HepG2 (cell line): ENCODE measurements at regions not wholly inside any gene's neighbourhood (a gene's known extent, or its start where the extent isn't known, plus 50 kb on each side); places are given as distances from the start of the nearest gene placed in this dataset.

Experiments
- ATAC-seq: fragments of 200-7000 bp; cut with Tn5 transposase; 3 replicates; pipeline ENCODE4 v1.9.1; 2020; ENCODE audit warnings: mild to moderate bottlenecking, moderate library complexity
- BruUV-seq: library from RNA; stranded (reverse); fragments of 400-500 nt; replicated peaks from 2 replicates; lab custom pipeline; 2021; lab: Mats Ljungman, UMichigan
- CTCF ChIA-PET: fragments of 300-600 bp; formaldehyde crosslinking; extraction: SDS; loops from one replicate; lab custom pipeline; 2021; ENCODE audit warnings: low total read pairs, inconsistent platforms, low intra/inter-chr PET ratio; lab: Yijun Ruan, JAX
- POLR2A ChIA-PET: fragments of 350-600 bp; sonication (Branson Sonifier 250); formaldehyde crosslinking; loops from one replicate; lab custom pipeline; 2020; ENCODE audit warnings: antibody characterized with exemption, inconsistent platforms; lab: Yijun Ruan, JAX
- DNase-seq: peaks from one replicate; pipeline ENCODE4 v3.0.0-alpha.2; 2015; ENCODE audit warnings: low spot score
- FAIRE-seq: peaks from 3 replicates; lab custom pipeline; 2011; peaks lifted over from hg19 to GRCh38; lab: Jason Lieb, UNC
- H2AFZ ChIP-seq: one replicate; pipeline ENCODE4 v1.6.1; 2011; ENCODE audit warnings: low read length, inconsistent platforms
- H3K27ac ChIP-seq: fragments of 300-600 bp; 3 replicates; pipeline ENCODE4 v1.8.0; 2011; ENCODE audit warnings: mixed run types, mild to moderate bottlenecking, mixed read lengths, low read length, inconsistent platforms; ENCODE audit not compliant: insufficient read depth; ENCODE audit errors: extremely low read length
- H3K27me3 ChIP-seq, 2 experiments: fragments of 200-600 bp in 1 of 2; 2 replicates in 1 of 2; 3 replicates in 1 of 2; pipeline versions ENCODE4 v1.6.0 to v1.8.0; 2011; ENCODE audit warnings: low read length in 2 of 2, mild to moderate bottlenecking in 2 of 2, moderate library complexity in 2 of 2, inconsistent platforms in 1 of 2; ENCODE audit not compliant: insufficient read depth in 2 of 2, control insufficient read depth in 1 of 2
- H3K36me3 ChIP-seq, 2 experiments: fragments of 200-600 bp in 1 of 2; replicated peaks in 1 of 2; 2 replicates in 1 of 2; 3 replicates in 1 of 2; pipeline versions ENCODE4 v1.5.1 to v1.8.0; 2011; ENCODE audit warnings: low read length in 2 of 2, inconsistent platforms in 1 of 2; ENCODE audit not compliant: insufficient read depth in 2 of 2, control insufficient read depth in 1 of 2
- H3K4me1 ChIP-seq: 2 replicates; pipeline ENCODE4 v1.5.1; 2012; ENCODE audit warnings: low read length, inconsistent platforms; ENCODE audit not compliant: insufficient read depth
- H3K4me2 ChIP-seq: 2 replicates; pipeline ENCODE4 v1.6.0; 2011; ENCODE audit warnings: low read depth, low read length, inconsistent platforms
- H3K4me3 ChIP-seq, 3 experiments: fragments of 200-600 bp in 1 of 3; sonication (generic), shearing (Covaris generic) in 1 of 3; replicated peaks in 1 of 3; 2 replicates each; pipeline ENCODE4 v1.5.1; 2011 to 2016; ENCODE audit warnings: low read length in 3 of 3, inconsistent platforms in 2 of 3, low read depth in 2 of 3, mild to moderate bottlenecking in 2 of 3, control low read depth in 1 of 3, mixed read lengths in 1 of 3; ENCODE audit not compliant: insufficient read depth in 1 of 3
- H3K79me2 ChIP-seq: one replicate; pipeline ENCODE4 v1.6.1; 2011; ENCODE audit warnings: low read length, inconsistent platforms; ENCODE audit not compliant: insufficient read depth
- H3K9ac ChIP-seq: 2 replicates; pipeline ENCODE4 v1.6.0; 2011; ENCODE audit warnings: mild to moderate bottlenecking, low read depth, low read length, inconsistent platforms; ENCODE audit not compliant: insufficient read depth
- H3K9me3 ChIP-seq: 2 replicates; pipeline ENCODE4 v1.5.1; 2012; ENCODE audit warnings: mild to moderate bottlenecking, low read length
- H4K20me1 ChIP-seq: 2 replicates; pipeline ENCODE4 v1.6.0; 2011; ENCODE audit warnings: inconsistent platforms, mild to moderate bottlenecking, low read length, moderate library complexity; ENCODE audit not compliant: insufficient read depth
- ATF5 ChIP-seq: sonication (generic); formaldehyde crosslinking; IDR thresholded peaks from 2 replicates; pipeline ENCODE4 v1.4.0; 2020; ENCODE audit warnings: mild to moderate bottlenecking, low read depth, missing genetic modification reagents
- GABPB1 ChIP-seq: IDR thresholded peaks from 2 replicates; pipeline ENCODE4 v1.6.1; 2016; ENCODE audit warnings: mild to moderate bottlenecking, missing genetic modification reagents, moderate library complexity, missing compliant biosample characterization
- HDAC1 ChIP-seq: sonication (generic); formaldehyde crosslinking; IDR thresholded peaks from 2 replicates; pipeline ENCODE4 v1.5.1; 2020; ENCODE audit warnings: mild to moderate bottlenecking, missing genetic modification reagents
- HOXA3 ChIP-seq: sonication (generic); formaldehyde crosslinking; IDR thresholded peaks from 2 replicates; pipeline ENCODE4 v1.5.0; 2020; ENCODE audit warnings: missing genetic modification reagents
- IKZF4 ChIP-seq: sonication (generic); formaldehyde crosslinking; IDR thresholded peaks from 2 replicates; pipeline ENCODE4 v1.5.1; 2020; ENCODE audit warnings: borderline replicate concordance, mild to moderate bottlenecking, low read depth, missing genetic modification reagents; ENCODE audit errors: not compliant biosample characterization
- KDM5B ChIP-seq: sonication (generic); formaldehyde crosslinking; IDR thresholded peaks from 2 replicates; pipeline ENCODE4 v1.4.0; 2020; ENCODE audit warnings: missing genetic modification reagents, mild to moderate bottlenecking, borderline replicate concordance
- SOX6 ChIP-seq, 2 experiments: fragments of 450-650 bp in 1 of 2; sonication (generic) in 1 of 2; formaldehyde crosslinking in 1 of 2; IDR thresholded peaks; 2 replicates each; pipeline versions ENCODE4 v1.4.0 to v1.6.1; 2017 to 2020; ENCODE audit warnings: antibody characterized with exemption in 1 of 2, mild to moderate bottlenecking in 1 of 2, missing genetic modification reagents in 1 of 2
- TFAP4 ChIP-seq: sonication (generic); IDR thresholded peaks from 2 replicates; pipeline ENCODE4 v1.6.1; 2016; ENCODE audit warnings: low read depth, borderline replicate concordance
- TFDP2 ChIP-seq: sonication (generic); formaldehyde crosslinking; IDR thresholded peaks from 2 replicates; pipeline ENCODE4 v1.4.0; 2020; ENCODE audit warnings: missing genetic modification reagents
- TRAFD1 ChIP-seq: sonication (generic); formaldehyde crosslinking; IDR thresholded peaks from 2 replicates; pipeline ENCODE4 v1.5.1; 2020; ENCODE audit warnings: missing genetic modification reagents, mild to moderate bottlenecking, borderline replicate concordance
- ZBTB43 ChIP-seq: sonication (generic); formaldehyde crosslinking; conservative IDR thresholded peaks from 2 replicates; pipeline ENCODE4 v1.4.0; 2020; ENCODE audit warnings: missing genetic modification reagents
- ZNF274 ChIP-seq: sonication (generic); formaldehyde crosslinking; IDR thresholded peaks from 2 replicates; pipeline ENCODE4 v1.5.1; 2020; ENCODE audit warnings: mild to moderate bottlenecking, missing genetic modification reagents
- ZNF512 ChIP-seq: sonication (generic); formaldehyde crosslinking; IDR thresholded peaks from 2 replicates; pipeline ENCODE4 v1.4.0; 2020; ENCODE audit warnings: mild to moderate bottlenecking, missing genetic modification reagents
- ZNF567 ChIP-seq: sonication (generic); formaldehyde crosslinking; IDR thresholded peaks from 2 replicates; pipeline ENCODE4 v1.8.1; 2023; ENCODE audit warnings: mild to moderate bottlenecking, missing genetic modification reagents, borderline replicate concordance
- ZNF816 ChIP-seq: sonication (generic); formaldehyde crosslinking; IDR thresholded peaks from 2 replicates; pipeline ENCODE4 v1.8.0; 2022; ENCODE audit warnings: missing genetic modification reagents, mild to moderate bottlenecking, borderline replicate concordance
- WGBS: methylation state at CpG from one replicate; pipeline ENCODE4 v1.1.6; 2017; ENCODE audit warnings: low lambda C conversion rate; 5-methylcytosine and 5-hydroxymethylcytosine counted together
- in situ Hi-C: cut with HindIII; loops from 2 replicates; pipeline ENCODE4 v1.10.0; 2017; ENCODE audit warnings: low pct_unique_long_range_greater_than_20kb; ENCODE audit not compliant: extremely low pct_ligation_motif_present
- intact Hi-C: fragments of 100-400 bp; cut with micrococcal nuclease; formaldehyde crosslinking; loops from one replicate; pipeline ENCODE4 v1.10.0; 2022; ENCODE audit not compliant: unreplicated experiment

- H3K9me3 ChIP-seq, result peaks cover 81% of the 10 kb centered on the region
- H3K27me3 ChIP-seq, result no peaks in the 10 kb centered on the region
- WGBS, result 1% methylated on average over 2 of the region's 2 CpGs
- H3K79me2 ChIP-seq, result no peaks in the 10 kb centered on the region
- TF ChIP-seq TRAFD1 (CRISPR knock-in tag) (no peak), ZNF816 (CRISPR knock-in tag) (no peak), ZNF274 (CRISPR knock-in tag) (no peak), ZNF567 (no peak), TFDP2 (CRISPR knock-in tag) (no peak), HOXA3 (CRISPR knock-in tag) (no peak), GABPB1 (CRISPR knock-in tag) (no peak), ZNF512 (CRISPR knock-in tag) (no peak), ZBTB43 (no peak), HDAC1 (CRISPR knock-in tag) (no peak), SOX6 (IDR thresholded peaks at IDR 0.05) (no peak), SOX6 (CRISPR knock-in tag; IDR thresholded peaks at IDR 0.05) (no peak), TFAP4 (no peak), KDM5B (CRISPR knock-in tag) (no peak), IKZF4 (CRISPR knock-in tag) (no peak), ATF5 (CRISPR knock-in tag) (no peak)
- H3K36me3 ChIP-seq, result no peaks in the 10 kb centered on the region
- ChIA-PET POLR2A (no interaction called here), CTCF (no interaction called here)
- H2AFZ ChIP-seq, result no peak overlapping the region
- H3K4me1 ChIP-seq, result no peaks in the 10 kb centered on the region
- H3K4me2 ChIP-seq, result no peak overlapping the region
- BruUV-seq, result no TSS peak
- no peak overlapping the region for H3K9ac ChIP-seq
- DNase-seq (no peak), ATAC-seq (no peak), FAIRE-seq (no peak)
- H3K4me3 ChIP-seq, result no peak overlapping the region
- no peak overlapping the region for H3K27ac ChIP-seq
- in situ Hi-C loops (no loop called here), intact Hi-C loops (no loop called here)
- H4K20me1 ChIP-seq, result no peaks in the 10 kb centered on the region
These were observed 1002.9 kb upstream of the SEL1L start for GRCh38 chr14:82536566-82536965.
